ENCODE measurements at regions not wholly inside any gene's neighbourhood (a gene's known extent, or its start where the extent isn't known, plus 50 kb on each side); places are given as distances from the start of the nearest gene placed in this dataset.

DNA sequence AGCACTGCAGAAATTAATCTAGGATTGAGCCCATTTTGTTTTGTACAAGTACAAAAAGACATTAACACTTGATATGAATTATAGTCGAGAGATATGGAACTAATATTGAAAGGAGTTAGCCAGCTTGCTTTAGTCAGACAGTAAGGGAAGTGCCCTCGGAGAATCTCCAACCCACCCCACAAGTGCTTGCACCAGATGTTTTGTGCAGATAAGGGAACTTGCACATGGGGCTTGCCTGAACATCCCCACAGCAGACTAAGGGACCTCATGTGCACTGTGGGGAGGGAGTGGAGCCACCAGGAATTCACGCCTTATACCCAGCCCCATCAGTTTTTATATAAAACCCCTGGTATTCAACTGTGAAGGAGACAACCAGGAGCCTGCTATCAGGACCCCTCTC, 122.3 kb downstream of the EFHB start:
- H3K4me1 ChIP-seq (ENCODE audit: control insufficient read depth in 2 of 3, insufficient read depth in 2 of 3, low read depth in 1 of 3, low read length in 3 of 3): no peaks in the 10 kb centered on the region
- no peak overlapping the region for H3K4me3 ChIP-seq (ENCODE audit: low read length in 3 of 3)
- H3K9ac ChIP-seq (ENCODE audit: low read length in 3 of 3): no peak overlapping the region
- intact Hi-C loops (cut with DNase I): no loop called here
- H3K36me3 ChIP-seq (ENCODE audit: control insufficient read depth in 2 of 3, insufficient read depth in 3 of 3, low read length in 3 of 3): no peaks in the 10 kb centered on the region
- no peaks in the 10 kb centered on the region for H3K9me3 ChIP-seq (ENCODE audit: control insufficient read depth in 2 of 3, insufficient read depth in 1 of 3, low read length in 3 of 3)
- DNase-seq (no peak), FAIRE-seq (no peak)
- no peaks in the 10 kb centered on the region for H3K27me3 ChIP-seq (ENCODE audit: control insufficient read depth, insufficient read depth, low read length)
- H3K27ac ChIP-seq (ENCODE audit: low read depth in 2 of 2, low read length in 2 of 2): no peak overlapping the region
- TF ChIP-seq, protein P1, sequence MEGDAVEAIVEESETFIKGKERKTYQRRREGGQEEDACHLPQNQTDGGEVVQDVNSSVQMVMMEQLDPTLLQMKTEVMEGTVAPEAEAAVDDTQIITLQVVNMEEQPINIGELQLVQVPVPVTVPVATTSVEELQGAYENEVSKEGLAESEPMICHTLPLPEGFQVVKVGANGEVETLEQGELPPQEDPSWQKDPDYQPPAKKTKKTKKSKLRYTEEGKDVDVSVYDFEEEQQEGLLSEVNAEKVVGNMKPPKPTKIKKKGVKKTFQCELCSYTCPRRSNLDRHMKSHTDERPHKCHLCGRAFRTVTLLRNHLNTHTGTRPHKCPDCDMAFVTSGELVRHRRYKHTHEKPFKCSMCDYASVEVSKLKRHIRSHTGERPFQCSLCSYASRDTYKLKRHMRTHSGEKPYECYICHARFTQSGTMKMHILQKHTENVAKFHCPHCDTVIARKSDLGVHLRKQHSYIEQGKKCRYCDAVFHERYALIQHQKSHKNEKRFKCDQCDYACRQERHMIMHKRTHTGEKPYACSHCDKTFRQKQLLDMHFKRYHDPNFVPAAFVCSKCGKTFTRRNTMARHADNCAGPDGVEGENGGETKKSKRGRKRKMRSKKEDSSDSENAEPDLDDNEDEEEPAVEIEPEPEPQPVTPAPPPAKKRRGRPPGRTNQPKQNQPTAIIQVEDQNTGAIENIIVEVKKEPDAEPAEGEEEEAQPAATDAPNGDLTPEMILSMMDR (IDR thresholded peaks at IDR 0.05; ENCODE audit: borderline replicate concordance, extremely low read depth, insufficient read depth): no peak

DNA sequence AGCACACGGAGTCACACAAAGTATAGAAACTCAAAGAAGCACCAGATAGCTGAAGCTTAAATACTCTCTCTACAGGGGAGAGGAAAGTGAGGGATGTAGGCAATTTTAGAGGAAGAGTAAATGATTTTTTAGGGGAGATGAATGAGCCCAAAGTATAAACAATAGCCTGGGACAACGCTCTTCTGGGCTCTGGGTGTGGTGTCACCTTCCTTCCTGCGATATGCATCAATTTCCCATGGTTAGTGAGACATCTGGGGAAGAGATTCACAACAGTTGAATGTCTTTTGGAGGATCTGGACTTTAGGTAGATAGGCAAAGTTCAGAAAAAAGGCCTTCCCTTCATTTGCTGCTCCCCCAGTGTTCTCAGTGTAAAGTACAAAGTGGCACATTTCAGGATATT, 125.2 kb downstream of the EFHB start:
- TF ChIP-seq, protein P1 (IDR thresholded peaks at IDR 0.05; ENCODE audit: borderline replicate concordance, extremely low read depth, insufficient read depth): no peak

GRCh38 chr3:19799887-19800286, 134.1 kb downstream of the EFHB start:
- TF ChIP-seq, protein P1 (IDR thresholded peaks at IDR 0.05; ENCODE audit: borderline replicate concordance, extremely low read depth, insufficient read depth): no peak
- no peak overlapping the region for H3K27ac ChIP-seq (ENCODE audit: low read depth in 2 of 2, low read length in 2 of 2)
- no peak for FAIRE-seq

More for the DNA sequence above, 125.2 kb downstream of the EFHB start:
- Histone ChIP-seq H3K27ac (ENCODE audit: low read depth in 2 of 2, low read length in 2 of 2) (no peak overlapping the region), H3K9me3 (ENCODE audit: control insufficient read depth in 2 of 3, insufficient read depth in 1 of 3, low read length in 3 of 3) (peaks cover 0 to 5% (median 0%) of the 10 kb centered on the region in 3 donors), H3K4me3 (ENCODE audit: low read length in 3 of 3) (no peak overlapping the region), H3K36me3 (ENCODE audit: control insufficient read depth in 2 of 3, insufficient read depth in 3 of 3, low read length in 3 of 3) (no peaks in the 10 kb centered on the region), H3K4me1 (ENCODE audit: control insufficient read depth in 2 of 3, insufficient read depth in 2 of 3, low read depth in 1 of 3, low read length in 3 of 3) (no peaks in the 10 kb centered on the region), H3K9ac (ENCODE audit: low read length in 3 of 3) (no peak overlapping the region), H3K27me3 (ENCODE audit: control insufficient read depth, insufficient read depth, low read length) (no peaks in the 10 kb centered on the region)
- intact Hi-C loops (cut with DNase I): no loop called here
- FAIRE-seq (no peak), DNase-seq (no peak)

GRCh38 chr3:19799115-19799514, 134.9 kb downstream of the EFHB start:
- no peak for FAIRE-seq
- Histone ChIP-seq H3K27ac (ENCODE audit: low read depth in 2 of 2, low read length in 2 of 2) (no peak overlapping the region), H3K9ac (ENCODE audit: low read length in 3 of 3) (no peak overlapping the region), H3K27me3 (ENCODE audit: control insufficient read depth, insufficient read depth, low read length) (no peaks in the 10 kb centered on the region), H3K36me3 (ENCODE audit: control insufficient read depth in 2 of 3, insufficient read depth in 3 of 3, low read length in 3 of 3) (no peaks in the 10 kb centered on the region), H3K9me3 (ENCODE audit: control insufficient read depth in 2 of 3, insufficient read depth in 1 of 3, low read length in 3 of 3) (peaks cover 0 to 14% (median 4%) of the 10 kb centered on the region in 3 donors), H3K4me3 (ENCODE audit: low read length in 3 of 3) (no peak overlapping the region), H3K4me1 (ENCODE audit: control insufficient read depth in 2 of 3, insufficient read depth in 2 of 3, low read depth in 1 of 3, low read length in 3 of 3) (no peaks in the 10 kb centered on the region)
- DNase-seq: no peak
- intact Hi-C loops (cut with DNase I): no loop called here
- TF ChIP-seq, protein P1 (IDR thresholded peaks at IDR 0.05; ENCODE audit: borderline replicate concordance, extremely low read depth, insufficient read depth): no peak

More at GRCh38 chr3:19799887-19800286, 134.1 kb downstream of the EFHB start:
- Histone ChIP-seq H3K36me3 (ENCODE audit: control insufficient read depth in 2 of 3, insufficient read depth in 3 of 3, low read length in 3 of 3) (no peaks in the 10 kb centered on the region), H3K4me1 (ENCODE audit: control insufficient read depth in 2 of 3, insufficient read depth in 2 of 3, low read depth in 1 of 3, low read length in 3 of 3) (no peaks in the 10 kb centered on the region), H3K9me3 (ENCODE audit: control insufficient read depth in 2 of 3, insufficient read depth in 1 of 3, low read length in 3 of 3) (peaks cover 0 to 17% (median 4%) of the 10 kb centered on the region in 3 donors), H3K4me3 (ENCODE audit: low read length in 3 of 3) (no peak overlapping the region), H3K9ac (ENCODE audit: low read length in 3 of 3) (no peak overlapping the region), H3K27me3 (ENCODE audit: control insufficient read depth, insufficient read depth, low read length) (no peaks in the 10 kb centered on the region)
- no peak for DNase-seq
- intact Hi-C loops (cut with DNase I): no loop called here

All from kidney (tissue), 13 donors.